ENCODE measurements at regions not wholly inside any gene's neighbourhood (a gene's known extent, or its start where the extent isn't known, plus 50 kb on each side); places are given as distances from the start of the nearest gene placed in this dataset.

- DNase-seq (ENCODE audit: low read depth, low spot score) (no peak), FAIRE-seq (no peak)
- Histone ChIP-seq H3K9me1 (replicated peaks; ENCODE audit: control insufficient read depth, extremely low read depth, insufficient read depth, low read length) (no peaks in the 10 kb centered on the region), H3K4me1 (ENCODE audit: control insufficient read depth, extremely low read depth, insufficient read depth, low read length) (no peaks in the 10 kb centered on the region), H3K79me2 (ENCODE audit: control insufficient read depth, insufficient read depth, low read length) (no peaks in the 10 kb centered on the region), H3K4me2 (ENCODE audit: insufficient read depth, low read length) (no peak overlapping the region), H3K27me3 (ENCODE audit: control insufficient read depth in 2 of 2, insufficient read depth in 2 of 2, low read length in 2 of 2) (no peaks in the 10 kb centered on the region), H3K4me3 (replicated peaks in 1 of 3; ENCODE audit: insufficient read depth in 1 of 3, low read depth in 1 of 3, low read length in 3 of 3) (no peak overlapping the region), H3K36me3 (ENCODE audit: control insufficient read depth in 2 of 2, extremely low read depth in 1 of 2, insufficient read depth in 2 of 2, low read length in 2 of 2) (no peaks in the 10 kb centered on the region), H3K27ac (ENCODE audit: insufficient read depth, low read depth, low read length) (no peak overlapping the region), H4K20me1 (replicated peaks; ENCODE audit: control insufficient read depth, extremely low read depth, insufficient read depth, low read length) (no peaks in the 10 kb centered on the region), H2AFZ (ENCODE audit: low read depth, low read length) (no peak overlapping the region), H3K9me3 (replicated peaks; ENCODE audit: control insufficient read depth, insufficient read depth, low read length) (no peaks in the 10 kb centered on the region), H3K9ac (replicated peaks; ENCODE audit: extremely low read depth, insufficient read depth, low read length) (no peak overlapping the region)
- intact Hi-C loops (cut with micrococcal nuclease) (no loop called here), dilution Hi-C loops (cut with MboI; ENCODE audit: extremely low pct_ligation_motif_present, low sequenced_read_pairs) (no loop called here)
- ChIA-PET POLR2A (no interaction called here), CTCF (no interaction called here)
- BruUV-seq (replicated peaks) = no TSS peak
- TF ChIP-seq FOS (IDR thresholded peaks at IDR 0.05; ENCODE audit: borderline replicate concordance, insufficient read depth, low read length) (no peak), CTCF (IDR thresholded peaks at IDR 0.05; ENCODE audit: extremely low read depth in 1 of 2, insufficient read depth in 1 of 2, low read depth in 1 of 2, low read length in 2 of 2) (no peak), GATA2 (IDR thresholded peaks at IDR 0.05; ENCODE audit: insufficient read depth, insufficient read length, low read depth, low read length) (no peak), EZH2 (IDR thresholded peaks at IDR 0.05; ENCODE audit: borderline replicate concordance, low read depth, low read length, severe bottlenecking) (no peak), POLR2AphosphoS5 (IDR thresholded peaks at IDR 0.05; ENCODE audit: insufficient read depth, low read depth, low read length) (no peak), MAX (IDR thresholded peaks at IDR 0.05; ENCODE audit: insufficient read depth, insufficient read length) (no peak), MYC (IDR thresholded peaks at IDR 0.05; ENCODE audit: low read depth, low read length) (no peak), POLR2A (IDR thresholded peaks at IDR 0.05; ENCODE audit: low read depth, low read length) (no peak), JUN (IDR thresholded peaks at IDR 0.05; ENCODE audit: borderline replicate concordance, insufficient read depth, insufficient read length, low read depth) (no peak)
Observed at GRCh38 chr2:57920342-57920939, 126.2 kb upstream of the VRK2 start.

All from endothelial cell of umbilical vein (primary cell).